Neural cell (in vitro differentiated cells): ENCODE measurements at regions not wholly inside any gene's neighbourhood (a gene's known extent, or its start where the extent isn't known, plus 50 kb on each side); places are given as distances from the start of the nearest gene placed in this dataset.

Source experiments
- H2AFZ ChIP-seq: fragments of 200-600, 300-800 bp; sonication (generic), shearing (Covaris generic); 2 replicates; pipeline ENCODE4 v1.6.0; 2014; ENCODE audit warnings: low read depth, mild to moderate bottlenecking, antibody characterized with exemption, low read length, moderate library complexity
- H3F3A ChIP-seq: fragments of 200-600 bp; shearing (Covaris generic); 2 replicates; pipeline ENCODE4 v1.6.1; 2016; ENCODE audit warnings: mild to moderate bottlenecking, moderate library complexity, mixed read lengths, antibody characterized with exemption, low read length; ENCODE audit not compliant: insufficient read depth, poor library complexity, severe bottlenecking
- H3K27ac ChIP-seq: fragments of 200-600, 300-800 bp; sonication (generic), shearing (Covaris generic); 2 replicates; pipeline ENCODE4 v1.5.1; 2014; ENCODE audit warnings: mild to moderate bottlenecking, low read length, moderate library complexity
- H3K27me3 ChIP-seq: fragments of 300-800, 200-600 bp; sonication (generic), shearing (Covaris generic); 2 replicates; pipeline ENCODE4 v1.6.0; 2014; ENCODE audit warnings: mild to moderate bottlenecking, low read depth, low read length, moderate library complexity; ENCODE audit not compliant: insufficient read depth
- H3K36me3 ChIP-seq: fragments of 300-800, 200-600 bp; sonication (generic), shearing (Covaris generic); 2 replicates; pipeline ENCODE4 v1.5.1; 2014; ENCODE audit warnings: mild to moderate bottlenecking, antibody characterized with exemption, low read length, moderate library complexity; ENCODE audit not compliant: insufficient read depth
- H3K4me2 ChIP-seq: fragments of 300-800, 200-600 bp; sonication (generic), shearing (Covaris generic); 2 replicates; pipeline ENCODE4 v1.6.0; 2014; ENCODE audit warnings: mild to moderate bottlenecking, low read length
- H3K4me3 ChIP-seq: fragments of 300-800, 200-600 bp; sonication (generic), shearing (Covaris generic); 2 replicates; pipeline ENCODE4 v1.5.1; 2014; ENCODE audit warnings: mild to moderate bottlenecking, low read length, moderate library complexity
- H3K79me2 ChIP-seq: fragments of 200-600 bp; shearing (Covaris generic); replicated peaks from 2 replicates; pipeline ENCODE4 v1.6.0; 2014; ENCODE audit warnings: mild to moderate bottlenecking, low read length, moderate library complexity; ENCODE audit not compliant: insufficient read depth
- H3K9ac ChIP-seq: fragments of 300-800, 200-600 bp; sonication (generic), shearing (Covaris generic); 2 replicates; pipeline ENCODE4 v1.6.1; 2016; ENCODE audit warnings: mild to moderate bottlenecking, low read length, mixed read lengths
- H3K9me2 ChIP-seq: fragments of 200-600 bp; shearing (Covaris generic); 2 replicates; pipeline ENCODE4 v1.6.1; 2016; ENCODE audit warnings: mild to moderate bottlenecking, low read length, mixed read lengths; ENCODE audit not compliant: insufficient read depth
- H3K9me3 ChIP-seq: fragments of 200-600, 300-800 bp; sonication (generic), shearing (Covaris generic); 2 replicates; pipeline ENCODE4 v1.6.1; 2016; ENCODE audit warnings: mild to moderate bottlenecking, mixed run types, low read length, moderate library complexity, mixed read lengths
- H4K20me1 ChIP-seq: fragments of 200-600 bp; shearing (Covaris generic); 2 replicates; pipeline ENCODE4 v1.6.1; 2016; ENCODE audit warnings: mild to moderate bottlenecking, mixed run types; ENCODE audit not compliant: insufficient read depth
- CTCF ChIP-seq: fragments of 450-650 bp; IDR thresholded peaks from 2 replicates; pipeline ENCODE4 v1.5.1; 2014; ENCODE audit warnings: antibody characterized with exemption, mild to moderate bottlenecking, moderate library complexity; ENCODE audit not compliant: poor library complexity, severe bottlenecking
- EP300 ChIP-seq: fragments of 450-650 bp; conservative IDR thresholded peaks from 2 replicates; pipeline ENCODE4 v1.6.1; 2014; ENCODE audit warnings: antibody characterized with exemption, mild to moderate bottlenecking, moderate library complexity; ENCODE audit not compliant: poor library complexity, severe bottlenecking
- EZH2 ChIP-seq: fragments of 200-600, 300-800 bp; shearing (Covaris generic), sonication (generic); IDR thresholded peaks from 2 replicates; pipeline ENCODE4 v1.6.1; 2014; ENCODE audit warnings: antibody characterized with exemption, low read length, borderline replicate concordance, mild to moderate bottlenecking; ENCODE audit not compliant: insufficient read depth, poor library complexity, severe bottlenecking
- MXI1 ChIP-seq: fragments of 450-650 bp; conservative IDR thresholded peaks from 2 replicates; pipeline ENCODE4 v1.6.1; 2014; ENCODE audit warnings: antibody characterized with exemption, mild to moderate bottlenecking; ENCODE audit not compliant: poor library complexity, severe bottlenecking
- POLR2AphosphoS5 ChIP-seq: IDR thresholded peaks from 2 replicates; pipeline ENCODE4 v1.6.1; 2012
- RAD21 ChIP-seq: fragments of 450-650 bp; conservative IDR thresholded peaks from 2 replicates; pipeline ENCODE4 v1.6.1; 2014; ENCODE audit warnings: antibody characterized with exemption, mild to moderate bottlenecking, moderate library complexity
- REST ChIP-seq: IDR thresholded peaks from 2 replicates; pipeline ENCODE4 v1.6.1; 2012; ENCODE audit warnings: borderline replicate concordance
- SMC3 ChIP-seq: fragments of 450-650 bp; conservative IDR thresholded peaks from 2 replicates; pipeline ENCODE4 v1.6.1; 2014; ENCODE audit warnings: antibody characterized with exemption, mild to moderate bottlenecking, moderate library complexity; ENCODE audit not compliant: poor library complexity
- TAF1 ChIP-seq: IDR thresholded peaks from 2 replicates; pipeline ENCODE4 v1.6.1; 2012; ENCODE audit warnings: low read depth

DNA sequence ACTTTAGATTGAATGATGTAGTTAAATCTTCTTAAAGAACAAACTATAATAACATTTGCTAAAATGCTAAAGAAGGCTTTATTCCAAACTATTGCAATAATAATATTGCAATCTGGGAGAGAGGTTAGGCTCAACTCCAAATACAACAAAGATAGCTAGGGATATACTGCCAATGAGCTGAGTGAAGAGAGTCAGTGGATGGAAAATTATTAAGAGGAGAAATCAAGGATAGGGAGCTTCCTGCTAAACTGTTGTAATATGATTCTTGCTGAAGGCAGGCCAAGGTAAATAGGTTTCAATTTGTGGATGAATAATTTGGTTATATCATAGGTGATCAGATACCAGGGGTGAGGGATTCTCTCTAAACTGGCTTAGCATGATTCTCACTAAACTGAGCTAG lies 1651.5 kb downstream of the EFNA5 start:
- Histone ChIP-seq H3K27ac (no peak overlapping the region), H3K9ac (no peak overlapping the region), H3K27me3 (no peaks in the 10 kb centered on the region), H3K9me3 (no peaks in the 10 kb centered on the region), H3K4me3 (no peak overlapping the region), H3K79me2 (no peaks in the 10 kb centered on the region), H2AFZ (no peak overlapping the region), H3K4me2 (no peak overlapping the region), H4K20me1 (no peaks in the 10 kb centered on the region), H3F3A (no peaks in the 10 kb centered on the region), H3K9me2 (no peaks in the 10 kb centered on the region), H3K36me3 (no peaks in the 10 kb centered on the region)
- TF ChIP-seq SMC3: no peak
- no peak for TF ChIP-seq RAD21
- no peak for TF ChIP-seq EP300
- no peak for TF ChIP-seq POLR2AphosphoS5
- no peak for TF ChIP-seq TAF1

- no peak overlapping the region for H2AFZ ChIP-seq
- H3K9me2 ChIP-seq: no peaks in the 10 kb centered on the region
- no peak overlapping the region for H3K4me3 ChIP-seq
- no peaks in the 10 kb centered on the region for H3K36me3 ChIP-seq
- TF ChIP-seq REST (no peak), EP300 (no peak), POLR2AphosphoS5 (no peak), RAD21 (no peak), MXI1 (no peak), TAF1 (no peak), SMC3 (no peak), CTCF (no peak), EZH2 (no peak)
- H3K9ac ChIP-seq: no peak overlapping the region
- H3K4me2 ChIP-seq: no peak overlapping the region
- H3K27me3 ChIP-seq: no peaks in the 10 kb centered on the region
- no peaks in the 10 kb centered on the region for H3K79me2 ChIP-seq
- H3K27ac ChIP-seq: no peak overlapping the region
- no peaks in the 10 kb centered on the region for H4K20me1 ChIP-seq
- H3F3A ChIP-seq: no peaks in the 10 kb centered on the region
- H3K9me3 ChIP-seq: no peaks in the 10 kb centered on the region
Observed at GRCh38 chr5:106017243-106017857, 1653.4 kb downstream of the EFNA5 start.

GRCh38 chr5:106014262-106014661 lies 1656.5 kb downstream of the EFNA5 start:
- no peak overlapping the region for H2AFZ ChIP-seq
- no peaks in the 10 kb centered on the region for H3K36me3 ChIP-seq
- no peaks in the 10 kb centered on the region for H3K9me2 ChIP-seq
- H3K9ac ChIP-seq: no peak overlapping the region
- no peak overlapping the region for H3K4me3 ChIP-seq
- no peaks in the 10 kb centered on the region for H3K9me3 ChIP-seq
- no peaks in the 10 kb centered on the region for H3K79me2 ChIP-seq
- no peaks in the 10 kb centered on the region for H4K20me1 ChIP-seq
- H3K4me2 ChIP-seq: no peak overlapping the region
- H3K27me3 ChIP-seq: no peaks in the 10 kb centered on the region
- no peaks in the 10 kb centered on the region for H3F3A ChIP-seq
- H3K27ac ChIP-seq: no peak overlapping the region
- TF ChIP-seq TAF1: no peak
